Nephron progenitor cell (in vitro differentiated cells): ENCODE measurements at regions not wholly inside any gene's neighbourhood (a gene's known extent, or its start where the extent isn't known, plus 50 kb on each side); places are given as distances from the start of the nearest gene placed in this dataset.
A peak's percentile ranks its signal among the peaks of the same experiment; 100 is the strongest.

Experiments
- DNase-seq: peaks from one replicate; pipeline ENCODE4 v3.0.0; 2021
- H3K27ac Mint-ChIP-seq: 2 replicates; pipeline ENCODE4 v1.8.0; 2021; ENCODE audit warnings: mild to moderate bottlenecking, moderate library complexity, mixed read lengths
- H3K27me3 Mint-ChIP-seq: 2 replicates; pipeline ENCODE4 v1.8.0; 2021; ENCODE audit warnings: mild to moderate bottlenecking, low read depth, mixed read lengths; ENCODE audit not compliant: poor library complexity
- H3K36me3 Mint-ChIP-seq: 2 replicates; pipeline ENCODE4 v1.8.0; 2021; ENCODE audit warnings: low read depth, mixed read lengths
- H3K4me1 Mint-ChIP-seq: 2 replicates; pipeline ENCODE4 v1.8.0; 2021; ENCODE audit warnings: mixed read lengths
- H3K4me3 Mint-ChIP-seq: 2 replicates; pipeline ENCODE4 v1.8.0; 2021; ENCODE audit warnings: mild to moderate bottlenecking, moderate library complexity, mixed read lengths
- H3K9me3 Mint-ChIP-seq: 2 replicates; pipeline ENCODE4 v1.8.0; 2021; ENCODE audit warnings: mild to moderate bottlenecking, moderate library complexity, mixed read lengths
- TF ChIP-seq, protein P1 (sequence below): fragments of 200-600 bp; sonication (generic); IDR thresholded peaks from 2 replicates; pipeline ENCODE4 v1.5.0; 2021; ENCODE audit warnings: antibody characterized with exemption

DNA sequence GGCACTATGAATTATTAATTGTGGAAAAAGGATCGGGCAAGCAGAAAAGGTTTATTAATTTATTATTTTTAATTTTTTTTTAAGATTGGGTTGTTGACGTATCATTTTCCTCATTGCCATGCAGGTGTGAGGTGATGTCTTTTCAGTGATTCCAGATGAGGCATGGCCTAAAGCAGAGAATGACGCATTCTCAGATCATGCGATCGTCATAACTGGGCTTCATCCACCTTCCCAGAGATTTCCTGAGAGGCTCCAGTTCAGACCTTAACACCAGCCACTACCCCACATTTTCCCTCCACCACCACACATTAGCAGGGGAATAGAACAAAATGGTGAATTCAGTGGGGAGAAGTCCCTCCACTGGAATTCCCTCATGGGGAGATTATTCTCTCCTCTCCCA is 518.4 kb upstream of the SPHKAP start:
- Mint-ChIP-seq H3K36me3 (no peaks in the 10 kb centered on the region), H3K4me1 (peaks cover 8% of the 10 kb centered on the region), H3K4me3 (no peak overlapping the region), H3K27me3 (no peaks in the 10 kb centered on the region), H3K27ac (no peak overlapping the region), H3K9me3 (peaks cover 6% of the 10 kb centered on the region)
- TF ChIP-seq, protein P1, sequence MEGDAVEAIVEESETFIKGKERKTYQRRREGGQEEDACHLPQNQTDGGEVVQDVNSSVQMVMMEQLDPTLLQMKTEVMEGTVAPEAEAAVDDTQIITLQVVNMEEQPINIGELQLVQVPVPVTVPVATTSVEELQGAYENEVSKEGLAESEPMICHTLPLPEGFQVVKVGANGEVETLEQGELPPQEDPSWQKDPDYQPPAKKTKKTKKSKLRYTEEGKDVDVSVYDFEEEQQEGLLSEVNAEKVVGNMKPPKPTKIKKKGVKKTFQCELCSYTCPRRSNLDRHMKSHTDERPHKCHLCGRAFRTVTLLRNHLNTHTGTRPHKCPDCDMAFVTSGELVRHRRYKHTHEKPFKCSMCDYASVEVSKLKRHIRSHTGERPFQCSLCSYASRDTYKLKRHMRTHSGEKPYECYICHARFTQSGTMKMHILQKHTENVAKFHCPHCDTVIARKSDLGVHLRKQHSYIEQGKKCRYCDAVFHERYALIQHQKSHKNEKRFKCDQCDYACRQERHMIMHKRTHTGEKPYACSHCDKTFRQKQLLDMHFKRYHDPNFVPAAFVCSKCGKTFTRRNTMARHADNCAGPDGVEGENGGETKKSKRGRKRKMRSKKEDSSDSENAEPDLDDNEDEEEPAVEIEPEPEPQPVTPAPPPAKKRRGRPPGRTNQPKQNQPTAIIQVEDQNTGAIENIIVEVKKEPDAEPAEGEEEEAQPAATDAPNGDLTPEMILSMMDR, result no peak
- no peak for DNase-seq

- Mint-ChIP-seq H3K4me1 (peaks cover 8% of the 10 kb centered on the region), H3K4me3 (no peak overlapping the region), H3K27ac (no peak overlapping the region), H3K36me3 (no peaks in the 10 kb centered on the region), H3K9me3 (peaks cover 6% of the 10 kb centered on the region), H3K27me3 (no peaks in the 10 kb centered on the region)
- TF ChIP-seq, protein P1, result no peak
- DNase-seq, result no peak
These were observed 517.9 kb upstream of the SPHKAP start for GRCh38 chr2:228699400-228699799.

DNA sequence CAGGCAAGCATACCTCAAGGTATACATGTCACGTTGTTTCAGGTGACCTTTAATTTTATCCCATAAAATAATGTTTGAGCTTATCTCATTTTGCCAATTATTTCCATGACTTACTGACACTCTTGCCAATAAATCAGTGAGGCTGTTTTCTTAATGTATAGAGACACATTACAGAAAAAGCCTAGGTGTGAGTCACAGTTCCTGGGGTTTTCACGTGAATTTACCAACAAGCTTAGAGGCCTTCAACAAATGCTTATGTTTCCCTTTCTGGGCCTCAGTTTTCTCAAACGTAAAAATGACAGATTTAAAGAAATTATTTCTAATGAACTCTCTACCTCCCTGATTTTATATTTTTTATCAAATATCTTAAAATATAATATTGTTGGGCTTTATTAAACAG is 517.5 kb upstream of the SPHKAP start:
- H3K4me3 Mint-ChIP-seq, result no peak overlapping the region
- peaks cover 2% of the 10 kb centered on the region for H3K27me3 Mint-ChIP-seq
- no peak overlapping the region for H3K27ac Mint-ChIP-seq
- H3K36me3 Mint-ChIP-seq, result no peaks in the 10 kb centered on the region
- no peak for DNase-seq
- H3K4me1 Mint-ChIP-seq, result peaks cover 8% of the 10 kb centered on the region
- TF ChIP-seq, protein P1, result no peak
- H3K9me3 Mint-ChIP-seq, result peaks cover 6% of the 10 kb centered on the region

DNA sequence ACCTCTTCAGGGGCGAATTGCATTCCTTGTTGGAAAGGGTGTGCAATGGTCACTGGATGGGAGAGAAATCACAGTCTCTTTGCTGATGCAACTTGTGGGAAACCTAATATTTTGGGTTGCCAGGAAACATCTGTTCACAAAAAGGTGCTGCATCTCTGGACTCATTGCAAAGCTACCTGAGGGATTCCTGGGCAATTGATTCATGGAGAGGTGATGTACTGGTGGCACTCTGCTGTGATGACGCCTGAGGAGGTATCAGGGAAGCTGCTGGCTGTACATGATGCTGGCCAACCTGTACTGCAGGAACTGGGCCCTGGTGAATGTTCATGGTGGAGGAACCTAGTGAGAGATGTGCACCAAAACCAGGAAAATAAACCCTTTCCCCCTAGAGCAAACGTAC is 516.0 kb upstream of the SPHKAP start:
- Mint-ChIP-seq H3K9me3 (peaks cover 6% of the 10 kb centered on the region), H3K4me3 (no peak overlapping the region), H3K36me3 (no peaks in the 10 kb centered on the region), H3K27ac (no peak overlapping the region), H3K4me1 (peaks cover 8% of the 10 kb centered on the region), H3K27me3 (peaks cover 4% of the 10 kb centered on the region)
- DNase-seq, result no peak
- TF ChIP-seq, protein P1, result no peak

DNA sequence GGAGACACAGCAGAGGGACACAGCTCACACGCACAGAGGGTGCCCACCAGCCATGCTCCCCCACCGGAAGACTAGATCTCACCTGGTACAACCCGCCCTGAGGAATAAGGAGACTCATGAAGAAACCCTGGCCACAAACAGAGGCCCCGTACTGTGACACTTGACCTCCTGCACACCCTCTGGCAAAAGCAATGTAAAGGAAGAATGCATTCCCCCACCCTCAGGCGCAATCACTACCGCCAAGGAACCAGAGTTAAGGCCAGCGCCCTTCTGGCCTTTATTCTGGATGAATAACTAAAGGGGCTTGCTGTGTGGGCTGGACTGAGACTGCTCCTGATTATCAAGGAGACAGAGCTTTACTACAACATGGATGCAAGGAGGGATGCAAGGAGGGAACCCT is 509.2 kb upstream of the SPHKAP start:
- H3K36me3 Mint-ChIP-seq, result no peaks in the 10 kb centered on the region
- H3K9me3 Mint-ChIP-seq, result peaks cover 5% of the 10 kb centered on the region

DNA sequence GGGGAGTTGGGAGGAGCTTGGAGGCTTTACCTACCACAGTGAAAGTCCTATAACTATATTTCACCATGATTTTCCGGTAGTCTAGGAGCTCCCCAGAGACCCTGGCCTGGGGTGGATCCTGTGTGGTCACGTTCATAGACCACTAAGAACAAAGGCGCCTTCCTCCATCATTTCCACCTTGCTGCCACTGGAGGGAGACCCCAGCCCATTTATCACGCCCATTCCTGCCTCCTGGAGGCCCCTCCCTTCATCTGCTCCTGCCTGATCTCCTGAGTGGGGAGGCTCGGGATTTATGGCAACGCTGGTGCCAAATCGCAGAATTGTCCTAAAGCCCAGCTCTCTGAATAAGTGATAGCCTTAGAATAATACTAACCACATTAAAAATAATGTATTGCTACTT is 507.6 kb upstream of the SPHKAP start:
- TF ChIP-seq, protein P1, result peak; percentile 64
- Mint-ChIP-seq H3K4me1 (peaks cover 26% of the 10 kb centered on the region), H3K27ac (no peak overlapping the region), H3K36me3 (no peaks in the 10 kb centered on the region), H3K27me3 (peaks cover 11% of the 10 kb centered on the region), H3K9me3 (no peaks in the 10 kb centered on the region), H3K4me3 (no peak overlapping the region)
- DNase-seq, result peak; percentile 69

More for the DNA sequence above, 509.2 kb upstream of the SPHKAP start:
- TF ChIP-seq, protein P1, result no peak
- no peak overlapping the region for H3K27ac Mint-ChIP-seq
- H3K27me3 Mint-ChIP-seq, result peaks cover 13% of the 10 kb centered on the region
- no peak overlapping the region for H3K4me3 Mint-ChIP-seq
- peaks cover 26% of the 10 kb centered on the region for H3K4me1 Mint-ChIP-seq
- DNase-seq, result no peak
